ENCODE measurements at regions not wholly inside any gene's neighbourhood (a gene's known extent, or its start where the extent isn't known, plus 50 kb on each side); places are given as distances from the start of the nearest gene placed in this dataset.

- no peak for TF ChIP-seq CTCF (IDR thresholded peaks at IDR 0.05; ENCODE audit: low read depth, low read length, poor library complexity, severe bottlenecking)
- no peak for TF ChIP-seq EZH2phosphoT487 (IDR thresholded peaks at IDR 0.05; ENCODE audit: borderline replicate concordance, low read length)
Measured at GRCh38 chr2:18848646-18849045, 259.3 kb upstream of the NT5C1B start.

Measured in DOHH2 (cell line).